ENCODE measurements at regions not wholly inside any gene's neighbourhood (a gene's known extent, or its start where the extent isn't known, plus 50 kb on each side); places are given as distances from the start of the nearest gene placed in this dataset.
A peak's percentile ranks its signal among the peaks of the same experiment; 100 is the strongest.

- no peak for FAIRE-seq
- H2BK12ac ChIP-seq (ENCODE audit: low read depth, low read length): no peak overlapping the region
- ChIA-PET CTCF (ENCODE audit: partially characterized antibody) (interaction anchor here (0.6 to 4.9 kb wide), 10 partner anchors 9 to 394 kb away, joined by 3 to 27 read pairs (median 3); no protein-coding TSS in a partner anchor), POLR2A (ENCODE audit: partially characterized antibody) (interaction anchor here (1.3 kb wide), 1 partner anchor 62 kb away, joined by 4 read pairs; no protein-coding TSS in a partner anchor)
- H3K4me3 ChIP-seq (ENCODE audit: extremely low read depth in 1 of 4, insufficient read depth in 2 of 4, low read depth in 3 of 4, low read length in 4 of 4): no peak overlapping the region
- H3K79me1 ChIP-seq (ENCODE audit: low read depth, low read length): no peaks in the 10 kb centered on the region
- no peak overlapping the region for H3K27ac ChIP-seq (ENCODE audit: low read depth, low read length)
- H3K4ac ChIP-seq (replicated peaks; ENCODE audit: insufficient read length, low read depth, low read length): no peak overlapping the region
- no peak overlapping the region for H3K18ac ChIP-seq (ENCODE audit: extremely low read depth, low read length)
- H4K91ac ChIP-seq (replicated peaks; ENCODE audit: insufficient read length, low read length): no peak overlapping the region
- no peak overlapping the region for H2BK5ac ChIP-seq (ENCODE audit: low read depth, low read length)
- H3K4me1 ChIP-seq (replicated peaks in 1 of 4; ENCODE audit: control insufficient read depth in 3 of 4, insufficient read depth in 4 of 4, low read length in 3 of 4): peaks cover 9 to 31% (median 23%) of the 10 kb centered on the region in 4 experiments
- 0 out of 4 replicates have a peak overlapping the region, but pooled peaks of 1 of the 2 experiments have one; percentile 3 for H3K4me2 ChIP-seq (ENCODE audit: insufficient read depth in 1 of 2, low read depth in 2 of 2, low read length in 2 of 2)
- no peak overlapping the region for H2AK5ac ChIP-seq (ENCODE audit: low read depth, low read length)
- TF ChIP-seq JUND (IDR thresholded peaks at IDR 0.05; ENCODE audit: low read length) (no peak), RNF2 (IDR thresholded peaks at IDR 0.05; ENCODE audit: borderline replicate concordance, low read depth, low read length, missing control alignments, poor library complexity, severe bottlenecking) (no peak), HDAC6 (IDR thresholded peaks at IDR 0.05; ENCODE audit: low read depth, low read length) (no peak), KDM4A (IDR thresholded peaks at IDR 0.05; ENCODE audit: low read depth, low read length, severe bottlenecking) (no peak), YY1 (IDR thresholded peaks at IDR 0.05; ENCODE audit: low read depth, low read length) (no peak), SIX5 (IDR thresholded peaks at IDR 0.05; ENCODE audit: low read depth, low read length) (no peak), POU5F1 (IDR thresholded peaks at IDR 0.05; ENCODE audit: low read depth, low read length) (no peak), EP300 (IDR thresholded peaks at IDR 0.05; ENCODE audit: borderline replicate concordance in 1 of 2, low read depth in 2 of 2, low read length in 2 of 2) (no peak), EGR1 (IDR thresholded peaks at IDR 0.05; ENCODE audit: borderline replicate concordance, low read depth, low read length) (no peak), MAX (IDR thresholded peaks at IDR 0.05) (no peak), BACH1 (IDR thresholded peaks at IDR 0.05; ENCODE audit: low read length) (no peak), CHD1 (IDR thresholded peaks at IDR 0.05; ENCODE audit: low read depth, low read length) (no peak), KDM1A (IDR thresholded peaks at IDR 0.05; ENCODE audit: borderline replicate concordance, low read length) (no peak)
- H2BK20ac ChIP-seq (ENCODE audit: low read length): no peak overlapping the region
- no peak overlapping the region for H2AFZ ChIP-seq (ENCODE audit: low read length)
- H3K9me3 ChIP-seq (ENCODE audit: insufficient read depth in 2 of 2, low read depth in 1 of 2, low read length in 1 of 2): no peaks in the 10 kb centered on the region
- no peaks in the 10 kb centered on the region for H3K27me3 ChIP-seq (replicated peaks in 1 of 4; ENCODE audit: control insufficient read depth in 3 of 4, extremely low read depth in 1 of 4, insufficient read depth in 3 of 4, low read length in 3 of 4)
- no peaks in the 10 kb centered on the region for H4K20me1 ChIP-seq (replicated peaks in 1 of 2; ENCODE audit: control insufficient read depth in 1 of 2, insufficient read depth in 2 of 2, low read length in 2 of 2)
- DNase-seq (ENCODE audit: low read depth in 1 of 2, low spot score in 2 of 2): no peak
- no peak overlapping the region for H3K56ac ChIP-seq (replicated peaks; ENCODE audit: insufficient read length, low read depth, low read length)
- H3K9ac ChIP-seq (replicated peaks in 1 of 4; ENCODE audit: extremely low read depth in 1 of 4, low read depth in 3 of 4, low read length in 3 of 4): no peak overlapping the region
- H3K23me2 ChIP-seq (ENCODE audit: low read depth, low read length): no peaks in the 10 kb centered on the region
- no peaks in the 10 kb centered on the region for H3K79me2 ChIP-seq (ENCODE audit: control insufficient read depth in 1 of 2, insufficient read depth in 2 of 2, low read length in 2 of 2)
- no peak overlapping the region for H2BK120ac ChIP-seq (replicated peaks; ENCODE audit: low read depth, low read length)
- no peak overlapping the region for H2BK15ac ChIP-seq (ENCODE audit: low read length)
- 51% methylated on average over 4 of the region's 4 CpGs; no CpG with 5 or more reads in 1 of the 2 experiments for WGBS, 2 experiments (ENCODE audit: extremely low coverage in 1 of 2, insufficient coverage in 1 of 2, insufficient read length in 1 of 2, insufficient replicate concordance in 2 of 2, low coverage in 1 of 2, low lambda C conversion rate in 2 of 2, missing lambda C conversion rate in 1 of 2)
- no peaks in the 10 kb centered on the region for H3K36me3 ChIP-seq (ENCODE audit: control insufficient read depth in 2 of 4, insufficient read depth in 4 of 4, low read length in 3 of 4)
- no peak overlapping the region for H4K5ac ChIP-seq (ENCODE audit: insufficient read length, low read depth, low read length)
- no peak overlapping the region for H3K14ac ChIP-seq (ENCODE audit: insufficient read length)
- no peak overlapping the region for H3K23ac ChIP-seq (ENCODE audit: insufficient read length)
- H4K8ac ChIP-seq (ENCODE audit: extremely low read depth, insufficient read depth, low read length): no peak overlapping the region
These were observed 70.8 kb downstream of the MFAP3 start for GRCh38 chr5:154109416-154110106.
